ENCODE measurements at regions not wholly inside any gene's neighbourhood (a gene's known extent, or its start where the extent isn't known, plus 50 kb on each side); places are given as distances from the start of the nearest gene placed in this dataset.
A peak's percentile ranks its signal among the peaks of the same experiment; 100 is the strongest.

DNA sequence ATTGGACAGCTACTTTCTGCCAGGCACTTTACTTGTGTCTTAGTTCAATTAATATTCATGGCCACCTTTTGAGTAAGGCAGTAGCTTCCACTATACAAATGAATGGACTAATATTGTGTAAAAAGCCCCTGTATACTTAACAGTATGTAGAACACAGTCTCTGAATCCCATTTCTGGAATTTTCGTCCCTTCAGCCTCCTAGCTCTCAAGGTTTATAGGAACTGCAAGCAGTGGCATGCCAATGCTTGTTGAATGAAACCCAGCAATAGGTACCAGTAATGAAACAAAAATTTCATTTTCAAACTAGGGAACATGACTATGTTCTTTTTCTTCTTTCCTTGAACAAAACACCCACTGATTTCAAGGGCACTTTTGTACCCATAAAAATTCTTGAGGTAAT is 361.6 kb downstream of the TDRD3 start:
- DNase-seq, result no peak

DNA sequence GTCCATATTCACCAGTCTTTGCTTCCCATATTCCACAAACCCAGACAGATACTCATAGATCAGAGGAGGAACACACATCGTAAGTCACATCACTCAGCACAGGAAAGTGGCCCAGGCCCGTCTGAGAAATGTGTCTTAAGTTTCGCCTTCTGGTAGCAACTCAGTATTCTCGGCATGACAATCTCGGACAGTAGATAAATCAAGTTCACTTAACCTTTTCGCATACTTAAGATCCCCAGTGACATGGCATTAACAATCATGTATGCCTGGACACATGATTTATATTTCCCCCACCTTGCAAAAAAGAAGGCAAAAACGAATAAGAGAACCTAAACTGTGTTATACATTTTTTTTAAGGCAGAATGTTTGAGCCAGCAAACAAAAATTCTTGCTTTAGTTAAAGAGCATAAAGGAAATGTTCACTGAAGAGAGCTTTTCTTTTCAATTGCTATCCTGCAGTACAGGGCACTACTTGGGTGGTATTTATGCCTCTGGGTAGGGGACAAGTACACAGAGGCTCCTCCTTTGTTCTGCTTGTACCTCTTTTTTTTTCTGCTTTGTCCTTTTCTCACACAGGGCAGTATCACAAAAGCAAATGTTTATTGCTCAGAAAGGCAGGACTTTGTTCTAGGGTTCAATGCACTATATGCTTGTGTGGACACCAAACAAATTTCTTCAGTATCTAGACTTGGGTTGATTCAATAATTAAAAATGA is 360.6 kb downstream of the TDRD3 start:
- DNase-seq, result no peak

DNA sequence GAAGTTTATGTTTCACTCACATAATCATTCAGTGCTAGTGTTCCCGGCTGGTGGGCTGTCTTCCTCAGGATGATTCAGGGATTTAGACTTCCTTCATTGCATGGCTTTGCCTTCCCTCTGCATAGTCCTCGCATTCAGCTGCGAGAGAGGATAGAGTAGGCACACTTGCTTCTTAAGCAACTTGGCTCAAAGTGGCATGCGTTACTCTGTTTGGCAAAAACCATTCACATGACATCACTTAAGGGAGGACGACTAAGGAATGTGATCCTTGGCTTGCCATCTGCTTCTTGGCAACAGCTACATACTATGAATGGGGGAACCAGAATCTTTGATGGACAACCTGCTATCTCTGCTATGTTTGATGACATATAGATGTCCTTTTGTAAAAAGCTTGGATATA is 359.3 kb downstream of the TDRD3 start:
- peak; percentile 10 for DNase-seq

DNA sequence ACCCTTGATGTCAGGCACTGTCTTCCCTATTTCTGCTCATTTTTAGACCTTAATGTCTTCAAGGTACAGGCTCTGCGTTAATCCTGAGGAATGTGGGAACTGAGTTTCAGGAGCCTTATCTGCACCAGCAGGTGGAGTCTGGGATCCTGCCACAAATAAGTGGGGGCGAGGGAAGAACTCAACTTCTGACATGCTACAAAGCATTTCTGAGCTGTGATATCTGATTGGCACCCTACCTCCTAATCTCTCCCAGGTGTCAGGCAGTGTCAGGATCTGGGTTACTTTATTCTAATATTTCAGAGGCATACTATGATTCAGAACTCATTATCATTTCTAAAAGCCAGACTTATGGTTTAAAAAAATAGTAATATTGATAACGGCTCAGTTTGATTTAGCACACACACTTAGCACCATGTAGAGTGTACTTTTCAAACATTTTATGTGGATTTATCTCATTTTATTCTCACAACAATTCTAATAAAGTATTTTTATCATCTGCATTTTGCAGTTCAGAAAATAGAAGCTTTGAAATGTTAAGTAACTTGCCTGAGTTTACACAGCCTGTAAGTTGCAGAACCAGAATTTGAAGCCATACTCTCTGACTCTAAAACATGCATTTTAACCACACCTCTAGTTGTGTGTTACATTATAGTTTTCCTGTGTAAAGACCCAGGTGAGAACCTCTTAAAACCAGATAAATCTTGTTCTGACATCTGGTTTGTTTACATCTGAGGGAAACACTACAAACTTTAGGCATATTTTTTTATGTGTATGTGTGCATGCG is 358.6 kb downstream of the TDRD3 start:
- DNase-seq, result no peak

DNA sequence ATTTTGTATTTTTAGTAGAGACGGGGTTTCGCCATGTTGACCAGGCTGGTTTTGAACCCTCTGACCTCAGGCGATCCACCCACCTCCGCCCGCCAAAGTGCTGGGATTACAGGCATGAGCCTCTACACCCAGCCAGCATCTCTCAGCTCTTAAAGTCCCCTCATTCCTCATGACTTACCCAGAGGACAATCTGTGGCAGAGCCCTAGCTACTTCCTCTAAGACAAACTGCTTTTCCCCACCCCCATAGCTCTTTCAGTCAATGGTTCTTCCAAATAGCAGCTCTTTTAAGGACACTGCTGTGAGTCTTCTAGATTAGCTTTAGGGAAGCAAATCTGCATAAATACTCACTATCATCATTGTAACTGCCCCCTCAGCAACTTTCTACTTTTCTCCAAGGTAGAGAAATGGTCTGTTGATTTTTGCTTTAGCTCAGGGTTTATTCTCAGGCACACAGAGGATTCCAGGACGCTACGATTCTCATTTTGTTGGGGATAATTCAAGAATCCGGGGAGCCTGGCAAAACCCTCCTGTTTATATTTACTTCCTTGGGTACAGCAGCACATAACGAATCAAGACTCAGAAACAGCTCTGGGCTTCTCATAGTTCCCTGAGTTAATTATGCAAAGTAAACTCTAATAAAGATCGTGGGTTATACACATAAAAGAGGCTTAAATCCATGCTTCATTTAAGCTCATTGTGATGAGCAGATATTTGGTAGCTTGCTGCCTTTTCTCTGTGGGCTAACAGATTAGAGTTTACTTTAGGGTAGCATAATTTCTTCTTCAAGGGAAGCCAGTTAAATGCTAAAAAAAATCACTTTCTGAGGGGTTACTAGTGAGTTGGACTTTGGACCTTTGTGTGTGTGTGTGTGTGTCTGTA is 357.4 kb downstream of the TDRD3 start:
- no peak for DNase-seq

DNA sequence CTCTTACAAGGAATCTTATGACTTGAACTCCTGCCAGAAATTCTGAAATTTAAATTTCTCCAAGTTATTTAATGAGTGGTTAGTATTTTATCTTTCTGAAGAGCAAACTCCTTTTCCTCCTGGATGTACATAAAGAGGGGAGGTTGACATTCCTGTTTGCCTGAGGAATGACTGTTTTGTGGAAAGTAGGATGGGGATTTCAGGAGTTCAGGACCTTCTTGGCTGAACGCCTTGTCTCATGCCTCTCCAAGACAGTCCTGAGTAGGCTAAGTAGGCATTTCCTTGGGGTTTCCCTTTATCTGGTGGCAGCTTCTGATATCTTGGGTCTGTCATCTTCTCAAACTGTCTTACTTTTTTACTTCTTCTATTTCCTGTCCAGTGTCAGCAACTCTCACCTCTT is 356.6 kb downstream of the TDRD3 start:
- no peak for DNase-seq

DNA sequence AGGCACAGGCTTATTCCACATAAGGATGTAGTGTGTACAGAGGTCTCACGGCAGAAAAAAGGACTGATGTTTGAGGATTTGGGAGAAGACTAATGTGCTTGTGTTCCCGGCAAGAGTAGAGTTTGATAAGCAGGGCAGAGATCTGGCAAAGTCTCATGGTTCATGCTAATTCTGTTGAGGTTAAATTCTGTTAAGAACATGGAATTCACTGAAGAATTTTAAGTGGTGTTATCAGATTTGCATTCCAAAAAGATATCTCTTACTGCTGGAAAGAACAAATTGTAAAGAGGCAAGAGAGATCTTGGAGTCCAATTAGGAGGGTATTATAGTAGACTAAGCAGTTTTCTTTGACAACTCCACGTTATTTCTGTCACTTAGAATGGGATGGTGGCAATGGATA is 348.3 kb downstream of the TDRD3 start:
- DNase-seq, result no peak

DNA sequence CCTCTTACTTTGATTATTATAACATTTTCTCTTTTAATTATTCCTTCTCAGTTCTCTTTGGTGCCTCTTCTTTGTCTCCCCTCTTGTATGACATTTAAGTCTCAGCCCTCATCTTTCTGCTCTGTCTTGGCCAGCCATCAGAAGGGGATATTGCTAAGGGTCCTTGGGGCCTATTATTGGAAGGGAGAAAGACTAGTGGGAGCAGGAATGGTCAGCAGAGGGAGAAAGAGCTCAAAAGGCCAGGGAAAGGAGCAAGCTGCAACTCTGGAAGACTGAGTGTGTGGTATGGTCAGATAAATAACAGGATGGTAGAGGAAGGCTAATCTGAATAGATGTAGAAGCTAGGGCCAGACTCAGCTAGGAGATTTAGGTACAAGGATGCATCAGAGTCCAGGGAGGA is 336.9 kb downstream of the TDRD3 start:
- no peak for DNase-seq

DNA sequence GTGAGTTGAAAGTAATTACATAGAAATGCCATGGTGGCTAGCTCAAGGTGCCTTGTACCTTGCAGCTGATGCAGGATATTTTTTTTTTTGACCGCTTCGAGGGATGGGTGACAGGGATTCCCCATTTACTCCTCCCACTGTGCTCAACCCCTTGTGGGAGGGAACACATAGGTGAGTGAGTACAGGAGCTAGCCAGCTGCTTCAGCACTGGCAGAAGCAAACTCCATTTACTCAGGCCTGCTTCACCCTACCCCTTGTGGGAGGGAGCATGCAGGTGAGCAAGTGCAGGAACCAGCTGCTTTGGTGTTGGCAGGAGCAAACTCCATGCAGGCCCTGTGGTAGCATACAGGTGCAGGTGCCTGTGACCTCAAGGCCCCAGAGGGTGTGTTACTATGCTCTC is 330.1 kb downstream of the TDRD3 start:
- DNase-seq, result no peak

DNA sequence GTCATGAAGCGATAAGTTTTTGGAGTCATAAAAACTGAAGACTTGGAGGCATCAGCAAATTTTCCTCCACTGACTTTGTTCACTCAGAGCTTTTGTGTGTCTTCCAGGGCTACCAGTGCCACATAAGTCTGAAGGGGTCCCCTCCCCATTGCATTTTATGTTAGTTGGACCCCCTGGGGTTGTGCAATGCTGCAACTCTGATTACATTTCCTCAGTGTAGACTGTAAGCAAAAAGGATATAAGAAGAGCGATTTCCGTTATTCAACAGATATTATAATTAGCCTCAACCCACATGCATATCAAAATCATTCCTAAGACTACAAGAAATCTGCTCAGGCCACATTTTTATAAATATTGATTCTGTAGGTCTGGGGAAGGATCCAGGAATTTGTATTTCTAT is 324.0 kb downstream of the TDRD3 start:
- DNase-seq, result no peak

DNA sequence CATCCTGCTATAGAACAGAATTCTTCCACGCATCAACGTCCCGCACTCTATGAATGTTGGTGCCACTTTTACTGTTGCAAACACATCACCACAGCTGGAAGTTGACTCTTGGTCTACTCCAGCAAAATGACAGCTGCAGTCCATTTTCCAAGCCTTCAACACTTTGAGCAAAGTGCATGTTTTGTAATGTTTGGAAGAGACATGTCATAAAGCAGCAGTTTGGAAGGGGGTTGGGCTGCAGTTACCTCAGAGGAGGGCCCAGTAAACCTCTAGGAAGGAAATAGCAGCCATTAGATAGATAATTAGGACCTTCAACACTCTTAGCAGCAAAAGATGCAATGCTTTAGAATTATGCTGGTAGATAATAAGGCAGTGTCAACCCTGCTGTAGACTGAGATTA is 323.6 kb downstream of the TDRD3 start:
- no peak for DNase-seq

DNA sequence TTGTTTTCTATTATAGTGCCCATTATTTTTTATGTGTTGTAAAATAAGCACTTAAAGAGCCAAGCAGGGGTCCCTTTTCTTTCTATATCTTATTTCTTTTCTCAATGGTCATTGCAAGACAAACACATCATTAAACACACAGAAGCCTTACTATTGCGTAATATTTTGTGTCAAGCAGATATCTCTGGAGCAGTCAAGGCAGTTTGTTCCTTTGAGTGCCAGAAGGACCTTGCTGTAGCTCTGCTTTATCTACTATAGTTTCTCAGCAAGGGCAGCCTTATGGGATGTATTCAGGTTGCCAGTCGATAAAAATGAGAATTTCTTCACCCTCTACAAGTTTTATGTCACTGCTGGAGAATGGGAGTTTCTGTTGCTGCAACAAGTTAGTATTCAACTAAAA is 319.3 kb downstream of the TDRD3 start:
- no peak for DNase-seq

DNA sequence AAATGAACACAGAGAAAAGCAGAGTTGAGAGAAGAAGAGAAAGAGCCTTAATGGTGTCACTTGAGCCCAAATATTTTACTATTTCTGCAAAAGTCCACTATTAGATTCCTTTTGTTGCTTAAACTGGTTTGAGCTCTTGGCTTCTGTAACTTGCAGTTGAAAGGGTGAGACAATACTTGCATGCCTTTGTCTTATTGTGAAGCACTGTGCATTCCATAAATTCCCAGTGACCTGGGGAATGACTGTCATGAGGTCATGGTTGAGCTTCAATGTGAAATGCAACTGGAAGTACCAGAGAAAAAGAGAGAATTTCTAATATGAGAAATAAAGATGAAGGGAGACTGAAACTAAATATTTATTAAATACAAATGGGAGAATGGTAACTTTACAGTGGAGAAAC is 310.9 kb downstream of the TDRD3 start:
- DNase-seq, result no peak

DNA sequence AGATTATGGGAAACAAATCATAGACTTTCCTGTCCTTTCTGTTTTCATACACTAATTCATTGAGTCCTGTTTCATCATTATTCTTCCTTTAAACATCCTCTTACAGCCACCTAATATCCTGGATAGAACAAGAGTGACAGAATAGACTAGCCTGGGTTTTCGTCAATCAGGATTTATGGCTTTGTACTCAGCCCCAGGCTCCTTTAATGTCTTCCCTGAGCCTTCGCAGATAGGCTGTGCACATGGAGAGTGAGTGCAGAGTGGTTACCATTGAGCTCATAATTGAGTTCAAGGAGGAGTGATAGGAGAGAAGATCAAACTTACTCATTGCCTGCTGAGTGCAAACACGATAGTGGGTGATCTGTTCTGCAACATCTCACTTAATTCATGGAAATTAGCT is 304.9 kb downstream of the TDRD3 start:
- DNase-seq, result no peak

DNA sequence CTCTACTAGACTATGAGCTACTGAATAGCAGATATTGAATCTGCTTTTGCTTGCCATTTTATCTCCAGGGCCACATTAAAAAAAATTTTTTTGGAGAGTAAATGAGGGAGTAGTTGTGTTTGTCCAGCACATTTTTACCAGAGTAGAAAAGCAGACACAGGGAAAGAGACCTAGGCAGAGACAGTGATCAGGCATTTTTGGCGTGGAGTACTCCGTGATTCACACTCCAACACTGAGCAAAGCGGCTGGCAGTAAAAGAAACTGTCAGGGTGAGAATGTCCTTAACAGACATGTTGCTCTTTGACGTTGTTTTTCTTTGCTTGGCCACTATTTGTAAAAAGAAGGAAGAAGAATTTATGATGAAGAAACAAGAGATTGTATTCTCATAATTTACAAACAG is 304.0 kb downstream of the TDRD3 start:
- peak; percentile 26 for DNase-seq

DNA sequence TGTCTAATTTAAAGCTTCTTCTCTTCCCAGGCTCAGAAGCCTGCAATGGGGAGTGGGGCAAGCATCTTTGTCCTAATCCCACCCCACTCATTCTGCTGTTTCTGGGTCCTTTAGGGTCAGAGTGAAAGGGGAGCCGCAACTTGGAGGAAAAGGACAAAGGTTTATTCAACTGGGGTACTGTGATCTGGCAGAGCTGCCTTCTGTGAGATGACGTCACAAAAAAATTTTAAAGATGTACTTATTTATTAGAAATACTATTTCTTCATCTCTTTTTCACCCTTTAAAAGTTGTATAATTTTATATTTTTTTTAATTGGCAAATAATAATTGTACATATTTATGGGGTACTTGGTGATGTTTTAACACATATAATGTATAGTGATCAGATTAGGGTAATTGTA is 302.6 kb downstream of the TDRD3 start:
- DNase-seq, result no peak

DNA sequence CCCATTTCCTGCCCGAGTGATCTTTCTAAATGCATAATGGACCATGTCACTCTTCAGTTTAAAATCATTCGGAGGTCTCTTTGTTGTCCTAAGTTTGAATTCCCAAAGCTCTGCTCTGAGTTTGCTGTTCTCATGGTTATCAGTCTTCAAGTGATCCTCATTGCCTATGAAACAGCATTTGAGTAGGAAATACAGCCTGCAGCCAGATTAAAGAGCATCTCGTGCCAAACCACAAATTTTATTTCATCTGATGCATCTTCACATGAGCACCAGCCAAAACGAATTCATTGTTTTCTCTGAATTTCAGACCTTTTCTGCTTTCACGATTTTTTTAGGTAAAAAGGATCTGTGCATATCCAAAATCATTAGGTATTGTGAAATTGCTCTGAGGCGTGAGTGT is 299.6 kb downstream of the TDRD3 start:
- DNase-seq, result no peak

DNA sequence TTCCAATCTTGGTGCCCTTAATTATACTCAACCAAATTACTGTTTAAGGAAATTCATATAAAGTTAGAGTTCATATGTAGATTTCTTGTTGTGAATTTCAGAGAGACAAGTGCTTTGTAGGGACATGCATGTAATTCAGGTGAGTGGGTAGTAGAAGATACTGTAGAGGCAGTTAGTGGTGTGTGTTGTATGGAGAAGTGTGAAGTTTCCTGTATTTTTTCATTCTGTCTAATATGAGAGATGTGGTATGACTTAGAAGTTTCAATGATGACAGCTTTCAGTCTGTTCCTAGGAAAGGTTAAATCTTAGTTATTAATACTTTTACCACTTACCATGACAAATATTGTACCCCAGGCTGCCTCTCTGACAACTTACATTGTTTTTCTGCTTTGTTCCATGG is 294.2 kb downstream of the TDRD3 start:
- DNase-seq, result no peak

DNA sequence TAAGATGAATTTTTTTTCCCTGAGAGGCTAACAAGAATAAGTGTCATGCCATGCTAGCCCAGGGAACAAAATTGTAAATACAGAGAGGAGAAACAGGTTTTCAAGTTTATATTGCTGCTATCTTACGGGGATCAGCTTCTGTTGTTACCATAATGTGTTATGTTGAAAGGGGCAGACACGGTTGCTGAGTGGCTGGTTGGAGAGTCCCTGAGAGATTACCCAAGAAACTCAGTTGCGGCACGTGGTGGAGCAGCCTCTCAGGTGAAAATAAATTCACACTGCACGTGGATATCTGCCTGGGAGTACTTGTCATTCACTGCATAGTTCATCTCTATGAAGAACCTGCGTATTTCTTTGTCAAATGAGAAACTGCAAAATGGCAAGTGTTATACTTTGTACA is 293.6 kb downstream of the TDRD3 start:
- DNase-seq, result no peak

DNA sequence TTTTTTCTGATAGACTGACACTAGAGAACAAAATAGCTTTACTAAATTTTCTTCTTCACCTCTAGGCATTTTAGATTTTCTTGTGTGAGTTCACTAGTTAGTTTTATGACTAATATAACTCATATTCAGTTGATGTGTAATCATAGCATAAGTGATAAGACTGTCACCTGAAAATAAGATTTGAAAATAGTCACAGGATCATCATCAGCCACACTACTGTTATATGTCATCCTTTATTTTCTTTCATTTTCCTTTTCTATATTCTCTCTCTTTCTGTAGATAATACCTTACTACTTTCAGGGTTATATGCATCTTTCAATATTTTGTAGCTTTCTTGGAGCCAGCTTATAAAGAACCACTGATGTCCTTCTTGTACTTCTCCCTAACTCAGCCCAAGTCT is 292.6 kb downstream of the TDRD3 start:
- no peak for DNase-seq

DNA sequence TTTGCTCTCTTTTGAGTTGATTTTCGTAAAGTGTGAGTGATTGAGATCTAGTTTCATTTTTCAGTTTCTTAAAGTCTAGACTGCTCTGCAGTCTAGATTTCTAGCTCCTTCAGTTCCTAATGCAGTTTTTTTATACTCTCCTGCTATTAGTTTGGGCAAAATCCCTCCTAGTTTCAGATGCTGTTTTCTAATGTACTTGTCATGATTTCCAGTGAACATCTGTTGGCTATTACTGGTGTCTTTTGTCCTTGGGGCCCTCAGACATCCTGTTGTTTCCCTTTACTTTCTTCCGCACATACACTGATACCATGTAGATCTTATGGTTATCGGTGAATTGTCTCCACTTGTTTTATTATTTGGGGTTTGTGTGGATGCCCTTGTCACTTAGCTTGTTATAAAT is 292.1 kb downstream of the TDRD3 start:
- no peak for DNase-seq

DNA sequence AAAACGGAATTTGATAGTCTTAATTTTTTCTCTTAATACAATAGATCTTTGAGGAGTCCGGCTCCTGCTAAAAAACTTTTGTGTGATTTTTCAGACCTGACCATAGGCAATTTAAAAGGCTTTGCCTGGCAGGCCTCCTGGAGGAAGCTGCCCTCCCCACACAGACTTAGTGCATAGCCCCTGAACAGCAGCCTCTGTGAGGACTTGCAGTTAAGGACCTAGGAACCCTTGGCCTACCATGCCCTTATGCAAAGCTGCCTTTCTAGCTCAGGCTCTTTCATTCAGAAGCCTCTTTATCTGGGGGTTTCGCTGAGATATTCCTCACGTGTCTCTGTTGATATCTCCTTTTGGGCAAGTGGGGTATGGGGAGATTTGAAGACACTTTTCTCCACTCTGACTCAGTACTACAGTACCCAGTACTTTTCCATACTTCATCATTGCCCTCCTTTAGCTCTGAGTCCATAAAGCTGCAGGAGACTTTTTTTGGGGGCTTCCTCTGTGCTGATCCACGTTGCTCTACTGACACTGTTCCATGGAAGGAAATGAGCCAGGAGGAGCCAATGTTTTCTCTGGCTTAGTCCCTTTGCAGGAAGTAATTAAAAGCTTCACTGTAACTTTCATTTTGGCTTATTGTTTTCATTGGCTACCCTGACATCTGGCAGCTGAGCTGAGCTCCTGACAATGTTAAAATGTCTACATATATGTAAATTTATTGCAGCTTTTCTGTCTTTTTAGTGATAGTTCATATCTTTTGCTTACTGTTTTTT is 283.1 kb downstream of the TDRD3 start:
- DNase-seq, result no peak

DNA sequence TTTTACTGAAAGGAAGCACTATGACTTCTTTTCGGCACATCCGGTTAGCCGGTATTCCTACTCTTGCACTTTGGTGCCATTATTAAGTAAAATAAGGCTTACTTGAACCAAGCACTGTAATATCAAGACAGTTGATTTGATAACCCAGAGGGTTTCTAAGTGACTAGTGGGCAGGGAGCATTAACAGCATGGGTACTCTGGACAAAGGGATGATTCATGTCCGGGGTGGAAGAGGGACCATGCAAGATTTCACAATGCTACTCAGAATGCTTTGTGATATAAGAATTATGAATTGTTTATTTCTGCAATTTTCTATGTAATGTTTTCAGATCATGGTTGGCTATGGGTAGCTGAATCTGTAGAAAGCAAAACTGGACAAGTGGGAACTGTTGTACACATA is 282.1 kb downstream of the TDRD3 start:
- no peak for DNase-seq

All from hindlimb muscle (tissue), 1 donor.